Panc1 (cell line): ENCODE measurements at regions not wholly inside any gene's neighbourhood (a gene's known extent, or its start where the extent isn't known, plus 50 kb on each side); places are given as distances from the start of the nearest gene placed in this dataset.

ENCODE experiments used
- ATAC-seq: fragments of 200-7000 bp; cut with Tn5 transposase; 2 replicates; pipeline ENCODE4 v1.9.1; 2020; ENCODE audit warnings: mild to moderate bottlenecking, moderate library complexity
- BruUV-seq: library from RNA; stranded (reverse); fragments of 400-500 nt; replicated peaks from 2 replicates; lab custom pipeline; 2021; lab: Mats Ljungman, UMichigan
- CTCF ChIA-PET: fragments of 300-600 bp; sonication (Branson Sonifier 250); formaldehyde crosslinking; loops from one replicate; lab custom pipeline; 2022; ENCODE audit warnings: antibody characterized with exemption; lab: Charles Lee
- POLR2A ChIA-PET: fragments of 300-600 bp; sonication (Branson Sonifier 250); formaldehyde crosslinking; loops from one replicate; lab custom pipeline; 2022; ENCODE audit warnings: antibody characterized with exemption; lab: Charles Lee
- DNase-seq: peaks from one replicate; pipeline ENCODE4 v3.0.0-alpha.2; 2010; ENCODE audit warnings: low read depth, low spot score
- H3K27ac ChIP-seq: 2 replicates; pipeline ENCODE4 v1.5.1; 2011; ENCODE audit warnings: mild to moderate bottlenecking, low read length, inconsistent platforms
- H3K27me3 ChIP-seq: fragments of 200-500 bp; sonication (Bioruptor generic); 2 replicates; pipeline ENCODE4 v1.6.0; 2014; ENCODE audit warnings: low read length, inconsistent platforms; ENCODE audit not compliant: control insufficient read depth, insufficient read depth
- H3K36me3 ChIP-seq: fragments of 200-500 bp; sonication (Bioruptor generic); 2 replicates; pipeline ENCODE4 v1.5.1; 2014; ENCODE audit warnings: inconsistent platforms, mild to moderate bottlenecking, low read length, moderate library complexity; ENCODE audit not compliant: control insufficient read depth, insufficient read depth
- H3K4me1 ChIP-seq: 2 replicates; pipeline ENCODE4 v1.5.1; 2011; ENCODE audit warnings: inconsistent platforms, mild to moderate bottlenecking, low read length, moderate library complexity; ENCODE audit not compliant: control insufficient read depth, insufficient read depth
- H3K4me3 ChIP-seq, 2 experiments: 2 replicates each; pipeline ENCODE4 v1.5.1; 2011 to 2012; ENCODE audit warnings: low read depth in 2 of 2, low read length in 2 of 2, mild to moderate bottlenecking in 2 of 2, inconsistent platforms in 1 of 2, moderate library complexity in 1 of 2
- H3K9me3 ChIP-seq: fragments of 200-500 bp; sonication (Bioruptor generic); 2 replicates; pipeline ENCODE4 v1.5.1; 2014; ENCODE audit warnings: low read depth, mild to moderate bottlenecking, inconsistent platforms, low read length, moderate library complexity; ENCODE audit not compliant: control insufficient read depth, insufficient read depth
- POLR2AphosphoS5 ChIP-seq: IDR thresholded peaks from 2 replicates; pipeline ENCODE4 v1.6.1; 2012; ENCODE audit warnings: mild to moderate bottlenecking, low read depth, low read length, moderate library complexity
- SIN3A ChIP-seq: IDR thresholded peaks from 2 replicates; pipeline ENCODE4 v1.6.1; 2012; ENCODE audit warnings: low read depth, mild to moderate bottlenecking, low read length, moderate library complexity, borderline replicate concordance; ENCODE audit not compliant: insufficient read depth
- TCF7L2 ChIP-seq: IDR thresholded peaks from 2 replicates; pipeline ENCODE4 v1.6.1; 2011; ENCODE audit warnings: mild to moderate bottlenecking, low read depth, low read length, inconsistent platforms
- in situ Hi-C: cut with HindIII; loops from 2 replicates; pipeline ENCODE4 v1.10.0; 2016; ENCODE audit warnings: low sequenced_read_pairs, low pct_unique_long_range_greater_than_20kb
- intact Hi-C: fragments of 100-400 bp; cut with micrococcal nuclease; formaldehyde crosslinking; loops from one replicate; pipeline ENCODE4 v1.10.0; 2022; ENCODE audit not compliant: unreplicated experiment
- TF ChIP-seq, protein P1 (sequence below): fragments of 450-650 bp; IDR thresholded peaks from 2 replicates; pipeline ENCODE4 v1.5.1; 2017; ENCODE audit warnings: mild to moderate bottlenecking
- TF ChIP-seq, protein P2 (sequence below), 2 experiments: IDR thresholded peaks; 2 replicates each; pipeline ENCODE4 v1.6.1; 2011 to 2012; ENCODE audit warnings: low read depth in 2 of 2, control low read depth in 1 of 2, low read length in 1 of 2, mild to moderate bottlenecking in 1 of 2, moderate library complexity in 1 of 2; ENCODE audit not compliant: insufficient read depth in 1 of 2

- no peaks in the 10 kb centered on the region for H3K4me1 ChIP-seq
- H3K4me3 ChIP-seq, result no peak overlapping the region
- ChIA-PET POLR2A (no interaction called here), CTCF (no interaction called here)
- no TSS peak for BruUV-seq
- H3K27ac ChIP-seq, result no peak overlapping the region
- DNase-seq (no peak), ATAC-seq (no peak)
- intact Hi-C loops, result no loop called here
- no peaks in the 10 kb centered on the region for H3K9me3 ChIP-seq
- no peaks in the 10 kb centered on the region for H3K36me3 ChIP-seq
- in situ Hi-C loops, result no loop called here
- H3K27me3 ChIP-seq, result no peaks in the 10 kb centered on the region
- TF ChIP-seq, protein P1, sequence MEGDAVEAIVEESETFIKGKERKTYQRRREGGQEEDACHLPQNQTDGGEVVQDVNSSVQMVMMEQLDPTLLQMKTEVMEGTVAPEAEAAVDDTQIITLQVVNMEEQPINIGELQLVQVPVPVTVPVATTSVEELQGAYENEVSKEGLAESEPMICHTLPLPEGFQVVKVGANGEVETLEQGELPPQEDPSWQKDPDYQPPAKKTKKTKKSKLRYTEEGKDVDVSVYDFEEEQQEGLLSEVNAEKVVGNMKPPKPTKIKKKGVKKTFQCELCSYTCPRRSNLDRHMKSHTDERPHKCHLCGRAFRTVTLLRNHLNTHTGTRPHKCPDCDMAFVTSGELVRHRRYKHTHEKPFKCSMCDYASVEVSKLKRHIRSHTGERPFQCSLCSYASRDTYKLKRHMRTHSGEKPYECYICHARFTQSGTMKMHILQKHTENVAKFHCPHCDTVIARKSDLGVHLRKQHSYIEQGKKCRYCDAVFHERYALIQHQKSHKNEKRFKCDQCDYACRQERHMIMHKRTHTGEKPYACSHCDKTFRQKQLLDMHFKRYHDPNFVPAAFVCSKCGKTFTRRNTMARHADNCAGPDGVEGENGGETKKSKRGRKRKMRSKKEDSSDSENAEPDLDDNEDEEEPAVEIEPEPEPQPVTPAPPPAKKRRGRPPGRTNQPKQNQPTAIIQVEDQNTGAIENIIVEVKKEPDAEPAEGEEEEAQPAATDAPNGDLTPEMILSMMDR, result no peak
- TF ChIP-seq SIN3A (no peak), TCF7L2 (no peak), POLR2AphosphoS5 (no peak)
- TF ChIP-seq, protein P2, sequence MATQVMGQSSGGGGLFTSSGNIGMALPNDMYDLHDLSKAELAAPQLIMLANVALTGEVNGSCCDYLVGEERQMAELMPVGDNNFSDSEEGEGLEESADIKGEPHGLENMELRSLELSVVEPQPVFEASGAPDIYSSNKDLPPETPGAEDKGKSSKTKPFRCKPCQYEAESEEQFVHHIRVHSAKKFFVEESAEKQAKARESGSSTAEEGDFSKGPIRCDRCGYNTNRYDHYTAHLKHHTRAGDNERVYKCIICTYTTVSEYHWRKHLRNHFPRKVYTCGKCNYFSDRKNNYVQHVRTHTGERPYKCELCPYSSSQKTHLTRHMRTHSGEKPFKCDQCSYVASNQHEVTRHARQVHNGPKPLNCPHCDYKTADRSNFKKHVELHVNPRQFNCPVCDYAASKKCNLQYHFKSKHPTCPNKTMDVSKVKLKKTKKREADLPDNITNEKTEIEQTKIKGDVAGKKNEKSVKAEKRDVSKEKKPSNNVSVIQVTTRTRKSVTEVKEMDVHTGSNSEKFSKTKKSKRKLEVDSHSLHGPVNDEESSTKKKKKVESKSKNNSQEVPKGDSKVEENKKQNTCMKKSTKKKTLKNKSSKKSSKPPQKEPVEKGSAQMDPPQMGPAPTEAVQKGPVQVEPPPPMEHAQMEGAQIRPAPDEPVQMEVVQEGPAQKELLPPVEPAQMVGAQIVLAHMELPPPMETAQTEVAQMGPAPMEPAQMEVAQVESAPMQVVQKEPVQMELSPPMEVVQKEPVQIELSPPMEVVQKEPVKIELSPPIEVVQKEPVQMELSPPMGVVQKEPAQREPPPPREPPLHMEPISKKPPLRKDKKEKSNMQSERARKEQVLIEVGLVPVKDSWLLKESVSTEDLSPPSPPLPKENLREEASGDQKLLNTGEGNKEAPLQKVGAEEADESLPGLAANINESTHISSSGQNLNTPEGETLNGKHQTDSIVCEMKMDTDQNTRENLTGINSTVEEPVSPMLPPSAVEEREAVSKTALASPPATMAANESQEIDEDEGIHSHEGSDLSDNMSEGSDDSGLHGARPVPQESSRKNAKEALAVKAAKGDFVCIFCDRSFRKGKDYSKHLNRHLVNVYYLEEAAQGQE (IDR thresholded peaks at IDR 0.05; ENCODE audit: insufficient read depth in 1 of 2, low read depth in 2 of 2, low read length in 1 of 2), result no peak
Observed at GRCh38 chr5:117182104-117182503, 607.5 kb upstream of the SEMA6A start.

GRCh38 chr5:117177302-117177701 is 602.7 kb upstream of the SEMA6A start:
- Histone ChIP-seq H3K4me3 (no peak overlapping the region), H3K4me1 (no peaks in the 10 kb centered on the region), H3K36me3 (no peaks in the 10 kb centered on the region), H3K9me3 (no peaks in the 10 kb centered on the region), H3K27me3 (no peaks in the 10 kb centered on the region), H3K27ac (no peak overlapping the region)
- intact Hi-C loops (no loop called here), in situ Hi-C loops (no loop called here)
- no peak for TF ChIP-seq TCF7L2
- no peak for TF ChIP-seq SIN3A
- TF ChIP-seq, protein P2 (IDR thresholded peaks at IDR 0.05; ENCODE audit: insufficient read depth in 1 of 2, low read depth in 2 of 2, low read length in 1 of 2), result no peak
- CTCF ChIA-PET, result no interaction called here
- no peak for ATAC-seq
- DNase-seq, result no peak
- no TSS peak for BruUV-seq
- POLR2A ChIA-PET, result no interaction called here
